H9 (cell line): ENCODE measurements at regions not wholly inside any gene's neighbourhood (a gene's known extent, or its start where the extent isn't known, plus 50 kb on each side); places are given as distances from the start of the nearest gene placed in this dataset.

Source experiments
- DNase-seq: peaks from one replicate; pipeline ENCODE4 v3.0.0-alpha.2; 2017
- H2AFZ ChIP-seq: one replicate; pipeline ENCODE4 v1.6.1; 2013; ENCODE audit warnings: mild to moderate bottlenecking, low read length, control low read depth, moderate library complexity
- H2AK5ac ChIP-seq: 2 replicates; pipeline ENCODE4 v1.6.1; 2013; ENCODE audit warnings: low read length, control low read depth, mixed read lengths; ENCODE audit not compliant: insufficient read length
- H2BK120ac ChIP-seq: one replicate; pipeline ENCODE4 v1.6.1; 2013; ENCODE audit warnings: low read depth, mild to moderate bottlenecking, low read length, control low read depth, inconsistent platforms; ENCODE audit not compliant: poor library complexity, severe bottlenecking
- H2BK12ac ChIP-seq: 2 replicates; pipeline ENCODE4 v1.6.1; 2013; ENCODE audit warnings: low read length, control low read depth, mixed read lengths, low read depth; ENCODE audit not compliant: insufficient read length
- H2BK15ac ChIP-seq: 2 replicates; pipeline ENCODE4 v1.6.1; 2013; ENCODE audit warnings: low read depth, low read length, control low read depth
- H2BK20ac ChIP-seq: one replicate; pipeline ENCODE4 v1.6.1; 2013; ENCODE audit warnings: low read depth, mild to moderate bottlenecking, low read length, control low read depth, inconsistent platforms; ENCODE audit not compliant: poor library complexity, severe bottlenecking
- H2BK5ac ChIP-seq: 2 replicates; pipeline ENCODE4 v1.6.1; 2013; ENCODE audit warnings: low read length, control low read depth, mixed read lengths; ENCODE audit not compliant: insufficient read length
- H3K14ac ChIP-seq: 2 replicates; pipeline ENCODE4 v1.6.1; 2013; ENCODE audit warnings: low read length, control low read depth; ENCODE audit not compliant: insufficient read depth
- H3K18ac ChIP-seq: 2 replicates; pipeline ENCODE4 v1.6.1; 2013; ENCODE audit warnings: low read depth, mild to moderate bottlenecking, mixed read lengths, low read length, control low read depth; ENCODE audit not compliant: insufficient read length
- H3K23ac ChIP-seq: 2 replicates; pipeline ENCODE4 v1.6.1; 2013; ENCODE audit warnings: low read length, control low read depth, mixed read lengths, low read depth; ENCODE audit not compliant: insufficient read length
- H3K23me2 ChIP-seq: 2 replicates; pipeline ENCODE4 v1.6.1; 2013; ENCODE audit warnings: low read depth, mild to moderate bottlenecking, mixed read lengths, low read length, control low read depth; ENCODE audit not compliant: insufficient read length, poor library complexity, severe bottlenecking
- H3K27ac ChIP-seq: 2 replicates; pipeline ENCODE4 v1.5.1; 2013; ENCODE audit warnings: low read length, control low read depth, mixed read lengths, low read depth; ENCODE audit not compliant: insufficient read length
- H3K27me3 ChIP-seq: 2 replicates; pipeline ENCODE4 v1.6.1; 2013; ENCODE audit warnings: low read length, control low read depth, inconsistent platforms; ENCODE audit not compliant: insufficient read depth
- H3K4ac ChIP-seq: 2 replicates; pipeline ENCODE4 v1.6.1; 2013; ENCODE audit warnings: low read depth, mild to moderate bottlenecking, control low read depth, inconsistent platforms, low read length, moderate library complexity
- H3K4me1 ChIP-seq: 2 replicates; pipeline ENCODE4 v1.6.1; 2013; ENCODE audit warnings: low read length, control low read depth, inconsistent platforms; ENCODE audit not compliant: insufficient read depth
- H3K4me2 ChIP-seq: 2 replicates; pipeline ENCODE4 v1.6.1; 2013; ENCODE audit warnings: low read length, control low read depth, mixed read lengths; ENCODE audit not compliant: insufficient read length, insufficient read depth
- H3K56ac ChIP-seq: 2 replicates; pipeline ENCODE4 v1.6.1; 2013; ENCODE audit warnings: low read depth, mild to moderate bottlenecking, mixed read lengths, low read length, control low read depth; ENCODE audit not compliant: insufficient read length
- H3K79me1 ChIP-seq: 2 replicates; pipeline ENCODE4 v1.6.1; 2013; ENCODE audit warnings: low read depth, mild to moderate bottlenecking, moderate library complexity, low read length, control low read depth, inconsistent platforms; ENCODE audit not compliant: insufficient read depth, poor library complexity, severe bottlenecking
- H3K79me2 ChIP-seq: 2 replicates; pipeline ENCODE4 v1.6.1; 2013; ENCODE audit warnings: low read length, control low read depth, inconsistent platforms; ENCODE audit not compliant: insufficient read depth
- H3K9ac ChIP-seq: 2 replicates; pipeline ENCODE4 v1.6.1; 2013; ENCODE audit warnings: low read length, control low read depth, mixed read lengths; ENCODE audit not compliant: insufficient read length; ENCODE audit errors: extremely low read depth
- H3K9me3 ChIP-seq: one replicate; pipeline ENCODE4 v1.6.1; 2013; ENCODE audit warnings: low read depth, low read length, inconsistent platforms; ENCODE audit not compliant: control insufficient read depth
- H3T11ph ChIP-seq: one replicate; pipeline ENCODE4 v1.6.1; 2013; ENCODE audit warnings: mild to moderate bottlenecking, low read length, control low read depth, inconsistent platforms
- H4K20me1 ChIP-seq: one replicate; pipeline ENCODE4 v1.6.1; 2013; ENCODE audit not compliant: control insufficient read depth, insufficient read length, insufficient read depth
- H4K5ac ChIP-seq: 2 replicates; pipeline ENCODE4 v1.6.1; 2013; ENCODE audit warnings: low read depth, mild to moderate bottlenecking, mixed read lengths, low read length, control low read depth; ENCODE audit not compliant: insufficient read length
- H4K8ac ChIP-seq: replicated peaks from 2 replicates; pipeline ENCODE4 v1.6.1; 2013; ENCODE audit warnings: low read length, control low read depth, mixed read lengths, low read depth; ENCODE audit not compliant: insufficient read length
- H4K91ac ChIP-seq: 2 replicates; pipeline ENCODE4 v1.6.1; 2013; ENCODE audit warnings: low read depth, mild to moderate bottlenecking, moderate library complexity, mixed read lengths, low read length, control low read depth; ENCODE audit not compliant: insufficient read length
- H3K27ac Mint-ChIP-seq, 3 experiments: 2 replicates in 2 of 3; 3 replicates in 1 of 3; pipeline ENCODE4 v1.8.0; 2020 to 2021; ENCODE audit warnings: mixed read lengths in 3 of 3, mild to moderate bottlenecking in 1 of 3, moderate library complexity in 1 of 3
- H3K27me3 Mint-ChIP-seq: 2 replicates; pipeline ENCODE4 v1.8.0; 2021; ENCODE audit warnings: low read depth, mild to moderate bottlenecking, moderate library complexity, mixed read lengths
- H3K36me3 Mint-ChIP-seq, 3 experiments: 2 replicates in 2 of 3; 3 replicates in 1 of 3; pipeline ENCODE4 v1.8.0; 2020 to 2021; ENCODE audit warnings: low read depth in 3 of 3, mixed read lengths in 3 of 3; ENCODE audit not compliant: insufficient read depth in 1 of 3
- H3K4me1 Mint-ChIP-seq, 2 experiments: 2 replicates each; pipeline ENCODE4 v1.8.0; 2020; ENCODE audit warnings: mixed read lengths in 2 of 2
- H3K4me3 Mint-ChIP-seq, 2 experiments: 2 replicates in 1 of 2; 3 replicates in 1 of 2; pipeline ENCODE4 v1.8.0; 2020 to 2021; ENCODE audit warnings: mild to moderate bottlenecking in 2 of 2, mixed read lengths in 2 of 2, moderate library complexity in 1 of 2
- H3K9me3 Mint-ChIP-seq, 2 experiments: 2 replicates in 1 of 2; 3 replicates in 1 of 2; pipeline ENCODE4 v1.8.0; 2020; ENCODE audit warnings: mild to moderate bottlenecking in 2 of 2, mixed read lengths in 2 of 2, moderate library complexity in 1 of 2
- CTCF ChIP-seq: fragments of 200-600 bp; sonication (generic); conservative IDR thresholded peaks from 3 replicates; pipeline ENCODE4 v1.8.0; 2021; ENCODE audit warnings: antibody characterized with exemption, mild to moderate bottlenecking
- WGBS: extraction: QIAGEN DNeasy Blood & Tissue Kit; methylation state at CpG from one replicate; pipeline ENCODE4 v1.1.7; 2013; ENCODE audit warnings: missing lambda C conversion rate, low lambda C conversion rate, mixed read lengths; ENCODE audit not compliant: insufficient read length; ENCODE audit errors: extremely low coverage; 5-methylcytosine and 5-hydroxymethylcytosine counted together

- no peak overlapping the region for H2BK5ac ChIP-seq
- H3K79me1 ChIP-seq, result no peaks in the 10 kb centered on the region
- H3K4me1 ChIP-seq, result no peaks in the 10 kb centered on the region
- no peaks in the 10 kb centered on the region for H3K27me3 ChIP-seq
- H3K9ac ChIP-seq, result no peak overlapping the region
- H2AK5ac ChIP-seq, result no peak overlapping the region
- H3K18ac ChIP-seq, result no peak overlapping the region
- no peak overlapping the region for H3T11ph ChIP-seq
- Mint-ChIP-seq H3K4me1 (no peaks in the 10 kb centered on the region), H3K27ac (no peak overlapping the region), H3K9me3 (peaks cover 5 to 8% of the 10 kb centered on the region in 2 experiments; a peak in 3 of 5 replicates), H3K27me3 (no peaks in the 10 kb centered on the region), H3K36me3 (peaks cover 0 to 7% (median 0%) of the 10 kb centered on the region in 3 experiments; a peak in 1 of 7 replicates), H3K4me3 (no peak overlapping the region)
- no peaks in the 10 kb centered on the region for H4K20me1 ChIP-seq
- no peak for DNase-seq
- H2BK15ac ChIP-seq, result no peak overlapping the region
- H3K23ac ChIP-seq, result no peak overlapping the region
- TF ChIP-seq CTCF, result no peak
- H3K23me2 ChIP-seq, result no peaks in the 10 kb centered on the region
- H4K91ac ChIP-seq, result no peak overlapping the region
- no peak overlapping the region for H2BK120ac ChIP-seq
- H3K79me2 ChIP-seq, result no peaks in the 10 kb centered on the region
- no peak overlapping the region for H3K56ac ChIP-seq
- no peak overlapping the region for H2AFZ ChIP-seq
- H3K4me2 ChIP-seq, result no peak overlapping the region
- no peak overlapping the region for H3K27ac ChIP-seq
- no peak overlapping the region for H3K14ac ChIP-seq
- WGBS, result no CpG with 5 or more reads among the region's 3 CpGs
- no peak overlapping the region for H2BK12ac ChIP-seq
- no peak overlapping the region for H3K4ac ChIP-seq
- H4K8ac ChIP-seq, result no peak overlapping the region
- H3K9me3 ChIP-seq, result no peaks in the 10 kb centered on the region
- H4K5ac ChIP-seq, result no peak overlapping the region
- no peak overlapping the region for H2BK20ac ChIP-seq
Measured at GRCh38 chr1:199101635-199102034, 462.8 kb downstream of the PTPRC start.
